ENCODE measurements at regions not wholly inside any gene's neighbourhood (a gene's known extent, or its start where the extent isn't known, plus 50 kb on each side); places are given as distances from the start of the nearest gene placed in this dataset.

DNA sequence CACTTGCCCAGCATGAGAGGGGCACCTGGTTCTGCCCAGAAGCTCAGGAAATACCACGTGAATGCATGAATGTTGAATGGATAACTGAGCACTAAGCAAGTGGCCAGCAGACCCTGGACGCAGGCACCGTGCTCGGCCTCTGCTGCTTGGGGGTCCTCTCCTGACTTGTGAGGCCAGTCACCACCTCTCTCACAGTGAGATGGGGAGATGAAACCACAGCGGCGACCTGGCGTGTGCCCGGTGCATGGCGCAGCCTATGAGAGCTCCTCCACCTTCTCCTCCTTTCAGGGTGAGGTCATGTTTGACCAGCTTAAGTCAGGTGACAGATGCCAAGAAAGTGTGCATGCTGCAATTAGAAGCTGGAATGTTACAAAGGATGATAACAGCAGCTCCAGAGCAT is 75.5 kb downstream of the HMX1 start:
- no peak for DNase-seq

DNA sequence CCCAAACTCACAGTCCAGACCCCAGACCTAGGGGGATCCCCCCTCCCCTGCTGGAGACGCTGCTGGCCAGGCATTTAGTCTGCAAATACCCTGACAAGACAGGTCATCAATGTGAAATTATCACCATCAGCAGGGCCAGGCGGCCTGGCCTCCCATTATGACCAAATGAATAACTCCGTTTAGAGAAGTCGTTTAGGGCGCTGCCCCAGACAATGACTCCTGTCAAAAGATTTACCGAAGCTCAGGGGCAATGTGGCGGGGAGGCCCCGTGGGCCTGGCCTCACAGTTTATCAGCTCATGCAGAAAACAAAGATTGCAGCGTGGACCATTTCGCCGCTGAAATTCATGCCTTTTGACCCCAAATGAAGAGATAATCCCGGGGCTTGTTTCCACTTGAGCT is 76.5 kb downstream of the HMX1 start:
- DNase-seq: no peak

DNA sequence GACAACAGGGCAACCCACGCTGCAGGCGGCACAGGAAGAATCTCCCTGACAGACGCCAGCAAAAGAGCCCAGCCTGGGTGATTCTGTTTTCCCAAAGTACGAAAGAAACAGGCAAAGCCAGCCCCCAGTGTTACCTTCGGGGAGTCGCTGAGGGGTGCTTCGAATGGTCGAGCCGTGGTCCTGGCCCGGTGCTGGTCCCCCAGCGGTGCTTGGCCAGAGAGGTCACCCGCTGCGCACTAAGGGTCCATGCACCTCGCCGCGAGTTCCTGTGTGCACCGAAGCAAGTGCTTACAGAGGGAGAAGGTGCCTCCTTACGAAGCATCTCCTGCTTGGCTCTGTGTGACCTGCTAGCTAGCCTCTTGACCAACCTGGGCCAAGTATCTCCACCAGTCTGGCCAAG is 77.1 kb downstream of the HMX1 start:
- no peak for DNase-seq

DNA sequence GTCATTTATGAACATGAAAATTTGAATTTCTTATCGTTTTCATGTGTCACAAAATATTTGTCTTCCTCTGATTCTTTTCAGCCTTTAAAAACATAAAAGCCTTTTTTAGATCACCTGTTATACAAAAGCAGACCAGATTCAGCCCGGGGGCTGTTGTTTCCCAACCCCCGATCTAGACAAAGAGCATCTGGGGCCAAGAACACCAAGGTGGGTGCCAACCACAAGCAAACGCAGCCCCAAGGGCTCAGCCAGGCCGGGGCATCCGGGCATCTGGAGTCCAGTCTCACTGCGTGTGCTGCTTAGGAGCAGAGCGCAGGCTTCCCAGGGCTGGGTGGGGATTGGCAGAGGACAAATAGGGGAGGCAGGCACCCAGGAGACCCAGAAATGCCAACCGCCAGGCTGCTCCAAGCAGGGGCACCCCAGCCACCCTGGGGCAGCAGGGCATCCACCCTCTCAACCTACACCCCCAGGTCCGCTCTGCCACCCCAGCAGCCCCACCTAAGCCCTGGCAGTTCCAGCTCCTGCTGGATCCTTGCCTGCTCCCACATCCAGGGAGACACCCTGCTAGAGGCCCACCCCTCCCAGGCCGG is 78.0 kb downstream of the HMX1 start:
- no peak for DNase-seq

DNA sequence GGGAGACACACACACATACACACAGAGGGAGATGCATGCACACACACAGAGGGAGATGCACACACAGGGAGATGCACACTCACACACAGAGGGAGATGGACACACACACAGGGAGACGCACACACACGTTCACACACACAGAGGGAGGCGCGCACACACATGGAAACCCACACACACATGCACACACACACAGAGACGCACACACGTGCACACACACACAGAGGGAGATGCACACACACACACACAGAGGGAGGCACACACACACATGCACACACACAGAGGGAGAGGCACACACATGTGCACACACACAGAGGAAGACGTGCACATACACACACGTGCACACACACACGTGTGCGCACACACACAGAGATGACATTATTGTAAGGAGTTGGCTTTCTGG is 79.1 kb downstream of the HMX1 start:
- DNase-seq: no peak

DNA sequence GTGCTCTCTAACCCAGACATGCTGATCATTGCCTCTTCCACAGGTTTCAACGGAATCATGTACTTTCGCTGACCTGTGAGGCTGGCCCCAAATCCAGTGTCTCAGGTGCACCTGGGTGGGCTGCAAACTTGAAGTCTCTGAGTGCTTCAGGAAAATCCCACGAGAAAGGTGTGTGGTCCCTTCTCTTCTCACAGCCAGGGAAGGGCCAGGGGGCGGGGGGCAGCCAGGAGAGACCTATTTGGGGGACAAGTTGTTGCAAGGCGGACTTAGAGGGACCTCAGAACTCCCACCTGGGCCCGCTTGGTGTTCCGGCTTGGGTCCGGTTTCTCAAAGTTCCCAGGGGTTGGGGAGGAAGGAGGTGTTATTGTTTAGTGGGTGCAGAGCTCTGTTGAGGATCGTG is 80.0 kb downstream of the HMX1 start:
- no peak for DNase-seq

DNA sequence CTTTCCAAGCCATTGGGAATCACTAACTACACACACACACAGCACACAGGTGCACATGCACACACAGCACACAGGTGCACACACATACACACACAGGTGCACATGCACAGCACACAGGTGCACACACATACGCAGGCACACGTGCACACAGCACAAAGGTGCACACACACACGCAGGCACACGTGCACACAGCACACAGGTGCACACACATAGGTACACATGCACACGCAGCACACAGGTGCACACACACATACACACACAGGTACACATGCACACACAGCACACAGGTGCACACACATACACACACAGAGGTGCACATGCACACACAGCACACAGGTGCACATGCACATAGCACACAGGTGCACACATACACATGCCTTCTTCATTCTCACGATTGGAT is 80.9 kb downstream of the HMX1 start:
- no peak for DNase-seq

DNA sequence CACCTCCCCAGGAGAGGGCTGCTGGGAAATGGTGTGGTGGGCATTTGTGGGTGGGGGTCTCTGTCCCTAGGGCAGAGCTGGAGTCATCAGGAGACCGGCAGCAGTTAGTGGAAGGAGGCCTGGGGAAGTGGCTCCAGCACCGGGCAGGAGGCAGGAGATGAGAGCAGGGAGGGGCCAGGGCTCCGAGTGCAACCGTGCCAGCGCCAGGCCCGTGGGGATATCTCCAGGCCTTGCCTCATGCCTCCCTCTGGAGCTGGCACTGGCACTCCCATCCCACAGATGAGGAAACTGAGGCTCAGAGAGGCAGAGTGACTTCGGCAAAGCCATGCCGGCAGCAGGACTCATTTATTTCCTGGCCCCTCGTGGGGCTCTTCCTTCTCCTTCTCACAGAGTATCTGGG is 83.5 kb downstream of the HMX1 start:
- DNase-seq: no peak

DNA sequence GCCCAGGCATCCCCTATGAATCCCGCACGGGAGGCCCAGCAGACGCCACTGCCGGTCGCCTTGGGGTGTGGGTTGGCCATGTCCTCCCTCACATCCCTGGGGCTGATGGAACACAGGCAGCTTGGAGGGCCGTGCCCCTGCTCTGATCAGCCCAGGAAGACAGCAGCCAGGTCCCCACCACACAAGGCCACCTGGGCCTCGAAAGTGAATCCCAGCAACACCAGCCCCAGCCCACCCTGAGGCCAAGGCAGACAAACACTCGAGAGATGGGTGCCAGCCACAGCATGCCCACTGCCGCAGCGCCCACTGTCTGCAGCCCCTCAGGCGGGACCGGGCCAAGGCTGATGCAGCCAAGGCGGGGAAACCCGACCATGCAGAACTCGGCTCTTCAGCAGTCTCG is 85.5 kb downstream of the HMX1 start:
- DNase-seq: no peak

DNA sequence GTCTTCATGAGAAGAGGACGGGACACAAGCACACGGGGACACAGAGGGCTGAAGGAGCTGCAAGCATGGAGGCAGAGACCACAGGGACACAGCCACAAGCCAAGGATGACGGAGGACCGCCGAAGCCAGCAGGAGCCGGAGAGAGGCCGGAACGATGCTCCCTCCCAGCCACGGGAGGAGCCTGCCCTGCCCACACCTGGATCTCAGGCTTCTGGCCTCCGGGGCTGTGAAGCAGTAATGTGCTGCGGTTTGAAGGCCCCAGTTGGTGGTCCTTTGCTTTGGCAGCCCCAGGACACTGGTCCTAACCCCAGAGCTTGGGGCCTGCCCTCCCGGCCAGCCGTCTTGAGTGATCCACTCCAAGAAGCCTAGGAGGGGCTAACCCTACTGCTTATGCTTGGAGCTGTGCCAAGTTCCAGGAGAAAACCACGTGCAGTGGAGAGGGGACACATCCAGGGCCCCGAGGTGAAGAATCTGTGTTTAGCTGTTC is 85.9 kb downstream of the HMX1 start:
- DNase-seq: no peak

DNA sequence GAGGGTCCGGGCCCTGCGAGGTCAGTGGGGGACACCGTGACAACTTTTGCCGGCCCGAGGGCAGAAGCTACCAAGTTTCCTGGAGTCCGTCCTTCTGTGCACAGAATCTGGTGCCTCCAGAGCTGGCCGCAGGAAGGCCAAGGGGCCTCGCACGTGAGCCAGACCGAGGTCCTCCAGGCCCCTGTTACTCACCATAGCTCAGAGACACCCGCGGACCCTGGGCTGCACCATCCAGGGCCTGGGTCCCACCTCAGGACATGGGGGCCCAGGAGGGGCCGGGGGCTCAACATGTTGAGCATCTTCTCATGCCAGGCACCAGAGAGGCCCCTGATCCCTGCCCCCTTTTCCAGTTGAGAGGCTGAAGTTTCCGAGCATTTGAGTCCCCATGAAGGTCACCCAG is 87.9 kb downstream of the HMX1 start:
- DNase-seq: no peak

DNA sequence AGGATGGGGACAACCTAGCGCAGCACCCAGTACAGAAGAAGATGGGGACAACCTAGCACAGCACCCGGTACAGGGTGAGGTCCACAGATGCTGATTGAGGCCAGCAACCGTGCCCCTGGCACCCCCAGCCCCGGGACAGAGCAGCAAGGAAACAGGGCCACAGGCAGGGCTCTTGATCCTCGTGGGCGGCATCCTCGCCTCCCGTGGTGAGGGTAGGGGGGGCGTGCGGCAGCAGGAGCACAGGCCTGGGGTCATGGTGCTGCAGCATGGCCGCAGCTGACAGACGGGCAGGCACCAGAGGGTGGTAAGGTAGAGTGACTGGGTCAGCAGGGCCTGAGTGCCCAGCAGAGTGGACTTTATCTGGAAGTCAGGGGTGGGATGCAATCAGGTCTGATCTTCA is 89.5 kb downstream of the HMX1 start:
- DNase-seq: no peak

DNA sequence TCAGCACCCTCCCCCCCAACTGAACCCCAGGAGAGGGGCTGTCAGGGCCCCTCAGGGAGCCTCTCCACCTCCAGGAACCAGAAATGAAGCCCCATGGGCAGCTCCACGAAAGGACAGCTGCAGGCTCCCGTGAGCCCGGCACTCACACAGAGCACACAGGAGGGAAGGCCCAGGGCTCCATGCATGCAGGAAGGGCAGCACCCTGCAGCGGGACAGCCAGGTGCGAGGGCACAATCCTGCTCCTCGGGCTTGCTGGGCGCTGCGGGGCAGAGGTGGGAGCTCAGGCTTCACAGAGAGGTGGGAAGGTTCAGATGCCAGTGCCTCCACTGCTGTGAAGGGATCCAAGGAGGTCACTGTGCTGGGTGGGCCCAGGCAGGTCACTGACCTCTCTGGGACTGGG is 90.0 kb downstream of the HMX1 start:
- no peak for DNase-seq

DNA sequence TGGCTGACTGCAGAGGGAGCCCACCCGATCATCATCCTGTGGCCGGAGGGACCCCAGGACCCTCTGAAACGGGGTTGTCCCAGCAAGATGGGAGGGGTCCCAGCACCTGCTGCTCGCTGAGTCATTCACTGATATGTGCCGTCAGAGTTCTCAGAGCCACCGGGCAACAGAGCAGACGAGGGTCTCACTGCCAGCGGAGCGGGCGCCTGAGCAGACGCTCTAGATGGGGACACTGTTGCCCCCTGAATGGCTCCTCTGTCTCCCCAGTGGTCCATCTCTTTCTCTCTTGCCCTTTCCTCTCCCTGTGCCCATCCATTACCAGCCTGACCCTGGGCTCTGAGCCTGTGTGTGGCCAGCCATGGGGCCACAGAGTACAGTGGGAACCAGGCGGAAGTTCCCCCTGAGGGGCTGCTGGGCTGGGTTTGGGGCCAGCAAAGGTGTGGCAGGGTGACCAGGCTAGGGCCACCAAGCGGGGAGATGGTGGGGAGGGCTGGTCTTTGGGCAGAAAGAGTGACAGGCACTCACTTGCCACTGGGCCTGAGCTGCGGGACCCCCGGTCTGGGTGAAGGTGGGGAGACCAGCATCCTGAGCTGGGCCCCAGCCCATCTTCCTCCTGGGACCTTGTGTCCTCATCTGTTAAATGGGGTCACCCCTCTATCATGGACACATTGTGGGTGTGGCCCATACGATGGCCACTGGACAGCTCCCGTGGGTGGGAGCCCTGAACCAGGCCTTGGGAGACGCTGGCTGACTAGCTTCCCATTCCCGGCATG is 90.9 kb downstream of the HMX1 start:
- no peak for DNase-seq

DNA sequence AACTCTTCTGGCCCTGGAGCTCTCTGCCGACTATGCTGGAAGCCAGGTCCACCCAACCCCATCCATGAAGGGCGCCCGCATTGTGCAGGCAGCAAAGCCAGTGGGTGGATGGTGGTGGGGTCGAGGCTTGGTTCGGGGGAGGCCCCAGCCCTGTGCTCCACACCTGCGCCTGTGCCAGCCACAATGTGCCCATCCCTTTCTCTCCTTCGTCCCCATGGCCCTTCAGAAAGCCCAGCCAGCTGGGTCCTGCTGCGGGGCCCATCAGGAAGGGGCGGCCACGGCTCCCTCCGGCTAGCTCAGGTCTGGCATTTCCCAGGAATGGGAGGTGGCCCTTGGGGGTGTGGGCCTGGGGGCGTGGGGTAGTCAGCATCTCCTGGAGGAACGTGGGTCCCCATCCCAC is 91.6 kb downstream of the HMX1 start:
- DNase-seq: no peak

DNA sequence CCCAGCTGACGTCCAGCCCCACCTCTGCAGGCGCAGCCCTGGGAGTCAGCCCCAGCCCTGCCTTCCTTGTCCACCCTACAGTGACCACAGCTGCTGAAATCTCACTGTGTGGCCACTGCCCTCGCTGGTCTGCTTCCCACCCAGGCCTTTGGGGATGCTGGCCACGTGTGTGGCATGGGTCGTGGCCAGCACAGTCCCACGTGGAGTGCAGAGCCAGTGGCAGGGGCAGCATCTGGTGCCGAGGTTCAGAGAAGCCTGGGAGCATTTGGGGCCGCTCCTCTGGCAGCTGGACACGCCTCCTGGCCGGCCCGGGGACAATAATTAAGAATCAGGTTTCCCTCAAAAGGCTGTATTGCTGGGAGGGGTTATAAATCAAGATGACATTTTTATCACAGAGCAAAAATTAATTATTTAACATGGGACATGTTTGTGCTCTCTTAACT is 92.1 kb downstream of the HMX1 start:
- no peak for DNase-seq

DNA sequence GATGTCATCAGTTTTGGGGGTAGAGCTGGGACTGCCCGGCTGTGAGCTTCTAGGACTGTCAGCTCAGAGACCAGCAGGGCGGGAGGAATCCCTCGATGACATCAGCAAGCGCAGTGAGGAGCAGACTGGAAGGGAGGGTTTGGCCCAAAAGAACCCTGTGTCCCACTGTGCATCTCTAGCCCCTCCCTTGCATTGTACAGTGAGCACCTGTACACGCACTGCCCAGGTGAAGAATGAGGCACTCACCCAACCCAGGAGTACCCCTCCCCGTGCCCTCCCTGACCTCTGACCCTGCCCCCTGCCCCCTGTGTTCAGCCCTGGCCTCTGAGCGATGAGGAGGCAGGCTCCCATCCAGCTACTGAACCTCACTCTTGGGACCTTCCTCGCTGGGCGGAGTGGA is 92.9 kb downstream of the HMX1 start:
- no peak for DNase-seq

DNA sequence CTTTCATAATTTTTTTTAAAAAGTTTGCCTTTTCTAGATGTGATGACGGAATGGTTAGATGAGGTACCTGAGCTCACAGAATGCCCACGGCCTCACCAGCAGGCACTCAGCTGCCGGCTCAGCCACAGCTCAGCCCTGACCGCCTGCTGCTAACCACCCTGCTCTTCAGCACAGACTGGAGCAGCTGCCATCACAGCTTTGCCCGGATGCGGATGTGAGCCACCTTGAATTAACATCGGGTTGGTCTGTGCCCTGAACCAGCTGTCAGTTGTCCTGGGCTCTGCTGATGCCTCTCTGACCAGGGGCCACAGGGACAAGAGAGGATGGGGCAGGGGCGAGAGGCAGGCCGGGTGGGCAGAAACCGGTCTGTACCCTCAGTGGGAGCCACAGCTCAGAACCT is 93.3 kb downstream of the HMX1 start:
- DNase-seq: no peak

DNA sequence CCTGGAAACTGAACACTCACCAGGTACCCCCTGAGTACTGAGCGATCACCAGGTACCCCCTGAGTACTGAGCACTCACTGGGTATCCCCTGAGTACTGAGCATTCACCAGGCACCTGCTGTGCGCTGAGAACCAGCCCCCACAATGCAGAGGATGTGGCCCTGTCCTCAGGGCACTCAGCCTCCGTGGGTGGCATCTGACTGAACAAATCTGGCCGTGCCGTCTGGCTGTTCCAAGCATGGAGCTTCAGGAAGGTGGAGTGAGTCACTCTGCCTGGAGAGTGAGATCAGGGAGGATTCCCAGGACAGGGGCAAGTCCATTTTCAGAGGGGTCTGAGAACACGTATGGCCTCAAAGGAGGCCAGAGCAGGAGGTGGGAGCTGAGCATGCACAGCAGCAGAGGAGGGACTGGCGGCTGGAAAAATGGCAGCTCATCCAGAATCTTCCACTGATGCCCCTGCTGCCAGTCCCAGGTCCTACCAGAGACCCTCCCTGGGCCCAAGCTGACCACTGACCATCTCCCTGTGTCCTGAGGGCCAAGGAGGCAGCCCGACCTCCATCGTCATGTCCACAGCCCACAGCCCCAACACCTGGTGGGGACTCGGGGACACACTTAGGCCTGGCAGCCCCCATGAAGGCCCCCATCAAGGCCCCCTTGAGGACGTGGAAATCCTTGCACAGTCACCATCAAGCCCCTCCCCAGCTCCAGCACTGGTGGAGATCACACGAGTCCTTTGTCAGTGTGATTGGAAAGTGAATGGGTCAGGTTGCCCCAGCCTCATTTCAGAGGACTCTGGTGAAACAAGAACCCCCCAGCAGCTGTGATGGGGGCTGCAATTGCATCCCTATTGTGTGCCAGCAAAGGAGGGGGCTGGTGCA is 94.1 kb downstream of the HMX1 start:
- no peak for DNase-seq

DNA sequence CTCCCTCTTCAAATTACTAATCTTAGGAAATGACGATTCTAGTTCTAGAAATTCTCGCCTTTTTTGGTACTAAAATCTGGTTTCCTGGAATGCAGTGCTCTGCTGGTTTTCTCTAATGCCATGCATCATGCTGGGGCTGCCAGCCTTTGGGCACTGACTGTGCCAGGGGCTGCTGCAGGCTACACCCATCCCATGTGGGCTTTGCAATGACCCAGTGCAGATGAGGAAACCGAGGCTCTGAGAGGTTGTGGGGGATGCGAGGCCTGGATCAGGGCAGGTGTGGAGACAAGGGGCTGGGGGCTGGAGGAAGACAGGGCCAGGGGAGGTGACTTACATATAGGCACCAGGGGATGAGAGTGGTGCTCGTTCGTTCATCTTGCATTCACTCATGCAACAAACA is 95.3 kb downstream of the HMX1 start:
- DNase-seq: no peak

DNA sequence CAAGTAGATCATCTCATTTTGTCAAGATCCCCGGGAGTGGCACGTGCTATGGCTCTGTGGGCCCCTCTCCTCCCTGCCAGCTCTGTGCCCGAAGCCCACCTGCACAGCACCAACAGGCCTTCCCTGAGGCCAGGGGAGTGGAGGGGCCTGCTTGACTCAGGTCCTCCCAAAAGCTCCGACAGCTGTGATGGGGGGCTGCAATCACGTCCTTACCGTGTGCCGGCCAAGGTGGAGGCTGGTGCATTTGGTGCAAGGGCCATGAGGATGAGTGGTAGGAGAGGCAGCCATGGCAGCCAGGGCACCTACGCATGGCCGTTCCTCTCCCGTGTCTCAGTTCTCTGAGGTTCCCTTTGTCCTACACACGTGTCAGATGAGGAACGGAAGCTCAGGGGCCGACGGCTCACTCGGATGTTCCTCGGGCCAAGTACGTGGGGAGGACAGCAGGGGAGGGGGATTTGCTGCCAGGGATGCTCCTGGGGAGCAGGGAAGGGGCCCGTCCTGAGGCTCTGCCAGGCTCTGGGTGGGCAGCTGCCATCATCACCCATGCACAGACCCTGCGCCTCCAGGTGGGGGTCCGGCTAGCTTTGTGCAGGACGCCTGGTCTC is 95.8 kb downstream of the HMX1 start:
- DNase-seq: no peak

DNA sequence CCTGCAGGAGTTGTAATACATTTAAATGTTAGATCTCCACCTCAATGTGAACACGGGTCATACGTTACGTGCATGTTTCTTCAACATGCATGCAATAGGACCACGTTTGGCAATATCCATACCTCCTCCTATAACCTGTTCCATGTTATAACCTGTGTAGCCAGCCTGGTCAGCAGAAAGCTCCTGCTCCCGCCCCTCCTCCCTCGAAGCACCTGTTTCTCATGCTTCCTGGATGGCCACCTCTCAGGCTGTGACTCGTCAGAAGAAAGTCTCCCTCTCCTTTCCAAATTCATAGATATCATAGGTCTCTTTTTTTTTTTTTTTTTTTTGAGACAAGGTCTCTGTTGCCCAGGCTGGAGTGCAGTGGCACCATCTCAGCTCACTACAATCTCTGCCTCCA is 96.5 kb downstream of the HMX1 start:
- no peak for DNase-seq

DNA sequence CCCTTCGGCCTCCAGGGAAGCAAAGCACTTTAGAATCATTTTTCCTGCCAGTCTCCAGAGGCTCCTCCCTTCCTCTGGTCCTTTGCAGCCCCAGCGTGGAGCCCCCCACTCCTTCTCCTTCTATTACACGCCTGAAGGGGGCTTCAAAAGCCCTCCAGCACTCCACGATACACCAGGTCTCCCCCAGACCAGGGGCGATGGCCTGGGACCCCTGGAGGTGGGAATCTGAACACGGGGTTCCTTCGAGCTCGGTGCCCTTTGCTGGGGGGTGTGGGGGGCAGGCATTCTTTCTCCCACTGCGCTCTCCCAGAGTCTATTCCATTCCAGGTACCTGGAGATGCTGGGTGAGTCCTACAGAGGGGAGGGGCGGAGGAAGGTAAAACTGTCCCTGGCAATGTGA is 97.6 kb downstream of the HMX1 start:
- no peak for DNase-seq

Data from activated CD8-positive, alpha-beta memory T cell treated with anti-CD3 and anti-CD28 coated beads for 24 hours (primary cell).